Small intestine (tissue), 7 donors: ENCODE measurements at regions not wholly inside any gene's neighbourhood (a gene's known extent, or its start where the extent isn't known, plus 50 kb on each side); places are given as distances from the start of the nearest gene placed in this dataset.

Experiments
- DNase-seq, 2 donors: peaks; one replicate each; pipeline versions ENCODE4 v3.0.0 to v3.0.0-alpha.2; 2013
- FAIRE-seq: peaks from 2 replicates; lab custom pipeline; 2012; peaks lifted over from hg19 to GRCh38; lab: Jason Lieb, UNC
- H3K27ac ChIP-seq, 3 donors: one replicate each; pipeline ENCODE4 v1.5.1; 2013; ENCODE audit warnings: low read length in 2 of 3, mild to moderate bottlenecking in 2 of 3, control low read depth in 1 of 3, inconsistent platforms in 1 of 3, low read depth in 1 of 3, moderate library complexity in 1 of 3
- H3K27me3 ChIP-seq, 3 donors: one replicate each; pipeline ENCODE4 v1.6.1; 2013; ENCODE audit warnings: low read length in 3 of 3, inconsistent platforms in 1 of 3; ENCODE audit not compliant: control insufficient read depth in 3 of 3, insufficient read depth in 3 of 3
- H3K36me3 ChIP-seq, 3 donors: one replicate each; pipeline ENCODE4 v1.6.1; 2013; ENCODE audit warnings: low read length in 3 of 3, inconsistent platforms in 1 of 3, low read depth in 1 of 3, mild to moderate bottlenecking in 1 of 3, moderate library complexity in 1 of 3; ENCODE audit not compliant: control insufficient read depth in 3 of 3, insufficient read depth in 2 of 3
- H3K4me1 ChIP-seq, 3 donors: one replicate each; pipeline ENCODE4 v1.6.1; 2013; ENCODE audit warnings: low read length in 2 of 3, inconsistent platforms in 1 of 3, low read depth in 1 of 3, mild to moderate bottlenecking in 1 of 3, moderate library complexity in 1 of 3; ENCODE audit not compliant: control insufficient read depth in 3 of 3, insufficient read depth in 2 of 3
- H3K4me3 ChIP-seq, 3 donors: one replicate each; pipeline ENCODE4 v1.5.1; 2013; ENCODE audit warnings: low read length in 3 of 3, control low read depth in 1 of 3, inconsistent platforms in 1 of 3, low read depth in 1 of 3, mild to moderate bottlenecking in 1 of 3, moderate library complexity in 1 of 3
- H3K9me3 ChIP-seq, 2 donors: one replicate each; pipeline ENCODE4 v1.6.1; 2013; ENCODE audit warnings: low read depth in 1 of 2, low read length in 1 of 2; ENCODE audit not compliant: control insufficient read depth in 2 of 2, insufficient read depth in 1 of 2
- WGBS, 3 donors: extraction: QIAGEN DNeasy Blood & Tissue Kit; methylation state at CpG; one replicate each; pipeline ENCODE4 v1.1.7; 2013; 5-methylcytosine and 5-hydroxymethylcytosine counted together
- donor health status: healthy with polysubstance abuse.
- donor health status: control.
- donor health status: control.
- donor health status: Bipolar disorder and iron deficiency.
- donor health status: healthy.

GRCh38 chr10:94092848-94093247 lies 99.1 kb downstream of the PLCE1 start:
- DNase-seq: no peak
- Histone ChIP-seq H3K27ac (no peak overlapping the region), H3K27me3 (no peaks in the 10 kb centered on the region), H3K9me3 (no peaks in the 10 kb centered on the region), H3K36me3 (peaks cover 0 to 3% (median 0%) of the 10 kb centered on the region in 3 donors), H3K4me1 (peaks cover 0 to 4% (median 0%) of the 10 kb centered on the region in 3 donors), H3K4me3 (no peak overlapping the region)
- 79 to 93% (median 79%) methylated on average over 1 of the region's 1 CpG for WGBS, 3 donors
- no peak for FAIRE-seq

- Histone ChIP-seq H3K27me3 (no peaks in the 10 kb centered on the region), H3K4me3 (no peak overlapping the region), H3K36me3 (peaks cover 0 to 3% (median 0%) of the 10 kb centered on the region in 3 donors), H3K9me3 (no peaks in the 10 kb centered on the region), H3K27ac (no peak overlapping the region), H3K4me1 (peaks cover 0 to 1% (median 0%) of the 10 kb centered on the region in 3 donors)
- FAIRE-seq: no peak
- 77 to 85% (median 82%) methylated on average over 2 of the region's 2 CpGs for WGBS, 3 donors
- no peak for DNase-seq
Measured at GRCh38 chr10:94093286-94093905, 99.7 kb downstream of the PLCE1 start.

- FAIRE-seq: no peak
Measured at GRCh38 chr10:94094540-94094939, 100.8 kb downstream of the PLCE1 start.

GRCh38 chr10:94097656-94098055 lies 103.9 kb downstream of the PLCE1 start:
- Histone ChIP-seq H3K4me1 (peaks cover 0 to 2% (median 0%) of the 10 kb centered on the region in 3 donors), H3K36me3 (peaks cover 0 to 5% (median 0%) of the 10 kb centered on the region in 3 donors), H3K4me3 (no peak overlapping the region), H3K9me3 (no peaks in the 10 kb centered on the region), H3K27ac (no peak overlapping the region), H3K27me3 (no peaks in the 10 kb centered on the region)
- FAIRE-seq (no peak), DNase-seq (no peak)
- WGBS, 3 donors: 83 to 94% (median 87%) methylated on average over 2 of the region's 2 CpGs

More at GRCh38 chr10:94094540-94094939, 100.8 kb downstream of the PLCE1 start:
- whole genome bisulfite sequencing, 3 donors: 84 to 93% (median 88%) methylated on average over 5 of the region's 5 CpGs
- peaks cover 0 to 2% (median 0%) of the 10 kb centered on the region in 3 donors for H3K4me1 ChIP-seq
- no peaks in the 10 kb centered on the region for H3K9me3 ChIP-seq
- no peaks in the 10 kb centered on the region for H3K27me3 ChIP-seq
- H3K27ac ChIP-seq: no peak overlapping the region
- H3K4me3 ChIP-seq: no peak overlapping the region
- DNase-seq: no peak
- H3K36me3 ChIP-seq: peaks cover 0 to 5% (median 0%) of the 10 kb centered on the region in 3 donors

- no peak overlapping the region for H3K4me3 ChIP-seq
- FAIRE-seq: no peak
- no peak overlapping the region for H3K27ac ChIP-seq
Measured at GRCh38 chr10:94098896-94099295, 105.2 kb downstream of the PLCE1 start.

GRCh38 chr10:94101894-94102293 lies 108.2 kb downstream of the PLCE1 start:
- WGBS, 3 donors: 88 to 100% (median 94%) methylated on average over 1 of the region's 1 CpG
- H3K27me3 ChIP-seq: no peaks in the 10 kb centered on the region
- no peak overlapping the region for H3K4me3 ChIP-seq
- H3K4me1 ChIP-seq: peaks cover 0 to 6% (median 3%) of the 10 kb centered on the region in 3 donors
- H3K27ac ChIP-seq: no peak overlapping the region
- DNase-seq: no peak
- no peaks in the 10 kb centered on the region for H3K9me3 ChIP-seq
- no peak for FAIRE-seq
- peaks cover 0 to 5% (median 0%) of the 10 kb centered on the region in 3 donors for H3K36me3 ChIP-seq

More at GRCh38 chr10:94098896-94099295, 105.2 kb downstream of the PLCE1 start:
- peak in 1 of 2 donors; percentile 18 for DNase-seq
- Histone ChIP-seq H3K9me3 (no peaks in the 10 kb centered on the region), H3K36me3 (peaks cover 0 to 5% (median 0%) of the 10 kb centered on the region in 3 donors), H3K4me1 (peaks cover 0 to 4% (median 0%) of the 10 kb centered on the region in 3 donors), H3K27me3 (no peaks in the 10 kb centered on the region)
- WGBS, 3 donors: 41 to 53% (median 50%) methylated on average over 3 of the region's 3 CpGs

- peaks cover 0 to 6% (median 3%) of the 10 kb centered on the region in 3 donors for H3K4me1 ChIP-seq
- DNase-seq (no peak), FAIRE-seq (no peak)
- H3K27ac ChIP-seq: no peak overlapping the region
- no peak overlapping the region for H3K4me3 ChIP-seq
- H3K36me3 ChIP-seq: peaks cover 0 to 5% (median 0%) of the 10 kb centered on the region in 3 donors
- H3K27me3 ChIP-seq: no peaks in the 10 kb centered on the region
- H3K9me3 ChIP-seq: no peaks in the 10 kb centered on the region
- WGBS, 3 donors: 75 to 77% (median 76%) methylated on average over 5 of the region's 5 CpGs
Measured at GRCh38 chr10:94102436-94102835, 108.7 kb downstream of the PLCE1 start.

GRCh38 chr10:94103192-94103591 lies 109.5 kb downstream of the PLCE1 start:
- no peak overlapping the region for H3K4me3 ChIP-seq
- 67 to 91% (median 76%) methylated on average over 2 of the region's 2 CpGs for WGBS, 3 donors
- no peak for DNase-seq
- H3K9me3 ChIP-seq: no peaks in the 10 kb centered on the region
- no peak overlapping the region for H3K27ac ChIP-seq
- peaks cover 0 to 5% (median 0%) of the 10 kb centered on the region in 3 donors for H3K36me3 ChIP-seq
- peaks cover 0 to 6% (median 3%) of the 10 kb centered on the region in 3 donors for H3K4me1 ChIP-seq
- FAIRE-seq: no peak
- H3K27me3 ChIP-seq: no peaks in the 10 kb centered on the region
